Activated B cell treated with CpG ODN at 0.5 μM for 24 hours (primary cell): ENCODE measurements at regions not wholly inside any gene's neighbourhood (a gene's known extent, or its start where the extent isn't known, plus 50 kb on each side); places are given as distances from the start of the nearest gene placed in this dataset.

Experiments
- ATAC-seq: fragments of 200-7000 bp; cut with Tn5 transposase; one replicate; pipeline ENCODE4 v1.10.0; 2021; ENCODE audit warnings: low read depth, mild to moderate bottlenecking, moderate library complexity
- CTCF ChIA-PET: fragments of 350-600 bp; sonication (Branson Sonifier 250); formaldehyde crosslinking; loops from one replicate; lab custom pipeline; 2021; ENCODE audit warnings: antibody characterized with exemption; lab: Charles Lee
- POLR2A ChIA-PET: fragments of 350-600 bp; sonication (Branson Sonifier 250); formaldehyde crosslinking; loops from one replicate; lab custom pipeline; 2021; ENCODE audit warnings: antibody characterized with exemption; lab: Charles Lee
- DNase-seq: peaks from one replicate; pipeline ENCODE4 v3.0.0; 2022
- H3K27ac Mint-ChIP-seq: one replicate; pipeline ENCODE4 v1.8.0; 2020; ENCODE audit warnings: mixed read lengths
- H3K27me3 Mint-ChIP-seq: one replicate; pipeline ENCODE4 v1.8.0; 2021; ENCODE audit warnings: mixed read lengths
- H3K36me3 Mint-ChIP-seq: one replicate; pipeline ENCODE4 v1.8.0; 2021; ENCODE audit warnings: low read depth, mixed read lengths
- H3K4me1 Mint-ChIP-seq: one replicate; pipeline ENCODE4 v1.8.0; 2021; ENCODE audit warnings: mixed read lengths
- H3K4me3 Mint-ChIP-seq: one replicate; pipeline ENCODE4 v1.8.0; 2020; ENCODE audit warnings: mild to moderate bottlenecking, mixed read lengths
- H3K9me3 Mint-ChIP-seq: one replicate; pipeline ENCODE4 v1.8.0; 2020; ENCODE audit warnings: mixed read lengths
- CTCF ChIP-seq: fragments of 200-600 bp; IDR thresholded peaks from one replicate; pipeline ENCODE4 v1.8.0; 2022; ENCODE audit warnings: antibody characterized with exemption, mild to moderate bottlenecking
- intact Hi-C: fragments of 100-400 bp; cut with micrococcal nuclease; formaldehyde crosslinking; loops from one replicate; pipeline ENCODE4 v1.15.1; 2024

GRCh38 chr10:118903251-118903650 lies 126.3 kb upstream of the NANOS1 start:
- ATAC-seq: no peak
- intact Hi-C loops: no loop called here

GRCh38 chr10:118903691-118904090 lies 125.8 kb upstream of the NANOS1 start:
- no peak for ATAC-seq
- no peak overlapping the region for H3K27ac Mint-ChIP-seq
- H3K27me3 Mint-ChIP-seq: peaks cover 7% of the 10 kb centered on the region
- no peaks in the 10 kb centered on the region for H3K9me3 Mint-ChIP-seq
- CTCF ChIA-PET: no interaction called here
- POLR2A ChIA-PET: no interaction called here
- no peaks in the 10 kb centered on the region for H3K36me3 Mint-ChIP-seq
- intact Hi-C loops: no loop called here
- no peaks in the 10 kb centered on the region for H3K4me1 Mint-ChIP-seq
- no peak overlapping the region for H3K4me3 Mint-ChIP-seq
- no peak for TF ChIP-seq CTCF
- DNase-seq: no peak

More at GRCh38 chr10:118903251-118903650, 126.3 kb upstream of the NANOS1 start:
- POLR2A ChIA-PET: no interaction called here
- Mint-ChIP-seq H3K4me1 (no peaks in the 10 kb centered on the region), H3K36me3 (no peaks in the 10 kb centered on the region), H3K9me3 (no peaks in the 10 kb centered on the region), H3K4me3 (no peak overlapping the region), H3K27ac (no peak overlapping the region), H3K27me3 (peaks cover 7% of the 10 kb centered on the region)
- no peak for DNase-seq
- no peak for TF ChIP-seq CTCF
- CTCF ChIA-PET: no interaction called here

GRCh38 chr10:118904286-118904685 lies 125.2 kb upstream of the NANOS1 start:
- ATAC-seq (no peak), DNase-seq (no peak)
- no peaks in the 10 kb centered on the region for H3K9me3 Mint-ChIP-seq
- H3K36me3 Mint-ChIP-seq: no peaks in the 10 kb centered on the region
- CTCF ChIA-PET: no interaction called here
- intact Hi-C loops: no loop called here
- no peak overlapping the region for H3K4me3 Mint-ChIP-seq
- H3K27ac Mint-ChIP-seq: no peak overlapping the region
- TF ChIP-seq CTCF: no peak
- H3K4me1 Mint-ChIP-seq: no peaks in the 10 kb centered on the region
- POLR2A ChIA-PET: no interaction called here
- H3K27me3 Mint-ChIP-seq: peaks cover 7% of the 10 kb centered on the region

- CTCF ChIA-PET: no interaction called here
- no peaks in the 10 kb centered on the region for H3K36me3 Mint-ChIP-seq
- POLR2A ChIA-PET: no interaction called here
- ATAC-seq (no peak), DNase-seq (no peak)
- no peak overlapping the region for H3K4me3 Mint-ChIP-seq
- no peaks in the 10 kb centered on the region for H3K9me3 Mint-ChIP-seq
- intact Hi-C loops: no loop called here
- H3K27me3 Mint-ChIP-seq: peaks cover 8% of the 10 kb centered on the region
- TF ChIP-seq CTCF: no peak
- H3K4me1 Mint-ChIP-seq: no peaks in the 10 kb centered on the region
- H3K27ac Mint-ChIP-seq: no peak overlapping the region
These were observed 122.5 kb upstream of the NANOS1 start for GRCh38 chr10:118907051-118907450.

GRCh38 chr10:118908557-118909256 lies 120.8 kb upstream of the NANOS1 start:
- Mint-ChIP-seq H3K27ac (no peak overlapping the region), H3K36me3 (no peaks in the 10 kb centered on the region), H3K27me3 (peaks cover 4% of the 10 kb centered on the region), H3K4me1 (no peaks in the 10 kb centered on the region), H3K9me3 (no peaks in the 10 kb centered on the region), H3K4me3 (no peak overlapping the region)
- no peak for TF ChIP-seq CTCF
- no peak for ATAC-seq
- ChIA-PET POLR2A (no interaction called here), CTCF (no interaction called here)
- intact Hi-C loops: no loop called here
- no peak for DNase-seq
